HG03066 (cell line): ENCODE measurements at regions not wholly inside any gene's neighbourhood (a gene's known extent, or its start where the extent isn't known, plus 50 kb on each side); places are given as distances from the start of the nearest gene placed in this dataset.

Experiments used
- ATAC-seq: cut with Tn5 transposase; IDR thresholded peaks from one replicate; pipeline ENCODE4 v1.9.1; 2021; ENCODE audit warnings: low read depth; ENCODE audit not compliant: unreplicated experiment

DNA sequence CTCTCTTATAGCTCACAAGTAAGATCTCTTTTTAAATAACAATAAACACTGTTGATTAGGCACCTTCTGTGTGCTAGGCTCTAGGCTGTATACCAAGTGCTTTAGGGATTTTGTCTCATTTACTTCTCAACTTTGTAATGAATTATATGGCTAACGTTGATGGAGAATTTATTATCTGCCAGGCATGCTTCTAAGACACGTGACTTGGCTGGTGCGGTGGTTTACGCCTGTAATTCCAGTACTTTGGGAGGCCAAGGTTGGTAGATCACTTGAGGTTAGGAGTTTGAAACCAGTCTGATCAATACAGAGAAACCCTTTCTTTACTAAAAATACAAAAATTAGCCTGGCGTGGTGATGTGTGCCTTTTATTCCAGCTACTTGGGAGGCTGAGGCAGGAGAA, 1202.8 kb upstream of the TMEM132C start:
- no peak for ATAC-seq

- ATAC-seq: no peak
Observed at GRCh38 chr12:127065595-127065994, 1201.4 kb upstream of the TMEM132C start.

- no peak for ATAC-seq
Observed at GRCh38 chr12:127070515-127071157, 1196.3 kb upstream of the TMEM132C start.

- ATAC-seq: no peak
Observed at GRCh38 chr12:127074161-127074560, 1192.8 kb upstream of the TMEM132C start.

- ATAC-seq: no peak
Observed at GRCh38 chr12:127075981-127076380, 1191.0 kb upstream of the TMEM132C start.

- no peak for ATAC-seq
Observed at GRCh38 chr12:127077262-127078045, 1189.5 kb upstream of the TMEM132C start.

GRCh38 chr12:127078577-127079350, 1188.2 kb upstream of the TMEM132C start:
- ATAC-seq: no peak

GRCh38 chr12:127079636-127080035, 1187.3 kb upstream of the TMEM132C start:
- no peak for ATAC-seq

DNA sequence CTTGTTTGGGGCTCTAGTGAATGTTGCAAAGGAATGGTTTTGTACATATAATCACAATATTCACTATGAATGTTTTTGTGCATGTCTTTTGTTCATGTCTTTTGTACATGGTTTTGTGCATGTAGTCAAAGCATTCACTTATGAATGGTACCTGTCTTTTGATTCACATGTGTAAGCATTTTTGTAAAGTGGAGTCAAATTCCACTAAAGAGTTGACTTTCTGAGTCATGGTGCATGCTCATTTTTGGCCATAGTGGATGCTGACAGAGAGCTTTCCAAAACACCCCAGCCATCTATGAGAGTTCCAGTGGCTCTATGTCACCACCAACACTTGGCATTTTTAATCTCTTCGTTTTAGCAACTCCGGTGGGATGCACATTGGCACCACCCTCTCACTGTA, 1185.9 kb upstream of the TMEM132C start:
- no peak for ATAC-seq

DNA sequence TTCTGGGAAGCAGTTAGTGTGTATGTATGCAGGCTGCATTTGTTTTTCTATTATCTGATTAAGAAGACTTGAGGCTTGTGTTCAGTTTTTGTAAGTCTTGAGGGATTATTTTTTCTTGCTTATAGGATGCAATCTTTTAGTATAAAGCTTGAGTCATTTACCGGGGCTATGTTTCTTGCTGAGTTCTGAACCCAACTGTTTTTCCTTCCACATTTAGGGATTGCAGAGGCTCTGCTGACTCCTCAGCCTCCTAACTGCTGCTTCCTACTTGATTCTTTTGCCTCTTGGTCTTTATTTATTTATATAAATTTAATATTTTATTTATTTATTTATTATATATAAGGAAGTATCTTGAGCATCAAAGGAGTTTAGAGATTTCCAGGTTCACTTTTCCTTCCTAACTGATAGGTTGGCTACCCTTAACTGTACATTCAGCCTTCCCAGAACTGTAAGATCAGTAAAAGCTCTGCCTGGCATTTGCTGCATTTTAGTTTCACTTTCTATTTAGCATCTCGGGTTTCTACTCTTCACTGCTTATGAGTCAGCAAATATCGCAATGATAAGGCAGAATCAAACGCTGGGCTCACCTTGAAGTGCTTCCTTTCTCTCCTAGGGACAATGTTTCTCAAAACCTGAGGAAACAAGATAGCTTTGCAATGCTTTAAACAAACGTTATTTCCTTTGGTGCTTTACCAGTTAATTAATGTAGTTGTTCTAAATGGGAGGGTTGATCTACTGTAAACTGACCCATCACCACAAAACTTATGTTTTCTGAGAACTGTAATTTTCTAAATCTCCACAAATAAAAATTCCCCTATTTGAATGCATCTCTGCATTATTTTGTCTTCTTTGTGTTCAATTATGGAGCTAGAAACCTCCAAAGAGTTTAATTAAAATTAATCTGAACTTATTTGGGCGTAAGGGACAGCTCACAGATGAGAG, 1183.7 kb upstream of the TMEM132C start:
- peak; percentile 95 for ATAC-seq

- ATAC-seq: no peak
Observed at GRCh38 chr12:127101076-127101475, 1165.9 kb upstream of the TMEM132C start.

- no peak for ATAC-seq
Observed at GRCh38 chr12:127106041-127106440, 1160.9 kb upstream of the TMEM132C start.

- ATAC-seq: no peak
Observed at GRCh38 chr12:127106697-127107096, 1160.3 kb upstream of the TMEM132C start.

DNA sequence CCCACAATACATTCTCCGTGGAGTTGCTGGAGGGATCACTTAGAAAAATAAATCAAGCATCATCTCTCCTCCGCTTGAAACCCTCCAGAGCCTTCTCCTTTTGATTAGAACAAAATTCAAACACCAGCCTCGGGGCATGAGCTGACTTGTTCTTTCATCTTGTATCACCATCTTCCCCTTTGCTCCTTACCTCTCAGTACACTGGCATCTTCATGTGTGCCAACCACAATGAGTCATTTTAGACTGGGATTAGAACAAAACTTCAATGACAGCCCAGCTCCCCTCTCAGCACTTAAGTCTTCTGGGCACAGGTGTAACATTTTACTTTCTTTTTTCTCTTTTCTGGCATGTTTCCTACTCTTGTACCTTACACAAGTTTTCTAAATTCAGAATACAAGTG, 1159.2 kb upstream of the TMEM132C start:
- no peak for ATAC-seq

DNA sequence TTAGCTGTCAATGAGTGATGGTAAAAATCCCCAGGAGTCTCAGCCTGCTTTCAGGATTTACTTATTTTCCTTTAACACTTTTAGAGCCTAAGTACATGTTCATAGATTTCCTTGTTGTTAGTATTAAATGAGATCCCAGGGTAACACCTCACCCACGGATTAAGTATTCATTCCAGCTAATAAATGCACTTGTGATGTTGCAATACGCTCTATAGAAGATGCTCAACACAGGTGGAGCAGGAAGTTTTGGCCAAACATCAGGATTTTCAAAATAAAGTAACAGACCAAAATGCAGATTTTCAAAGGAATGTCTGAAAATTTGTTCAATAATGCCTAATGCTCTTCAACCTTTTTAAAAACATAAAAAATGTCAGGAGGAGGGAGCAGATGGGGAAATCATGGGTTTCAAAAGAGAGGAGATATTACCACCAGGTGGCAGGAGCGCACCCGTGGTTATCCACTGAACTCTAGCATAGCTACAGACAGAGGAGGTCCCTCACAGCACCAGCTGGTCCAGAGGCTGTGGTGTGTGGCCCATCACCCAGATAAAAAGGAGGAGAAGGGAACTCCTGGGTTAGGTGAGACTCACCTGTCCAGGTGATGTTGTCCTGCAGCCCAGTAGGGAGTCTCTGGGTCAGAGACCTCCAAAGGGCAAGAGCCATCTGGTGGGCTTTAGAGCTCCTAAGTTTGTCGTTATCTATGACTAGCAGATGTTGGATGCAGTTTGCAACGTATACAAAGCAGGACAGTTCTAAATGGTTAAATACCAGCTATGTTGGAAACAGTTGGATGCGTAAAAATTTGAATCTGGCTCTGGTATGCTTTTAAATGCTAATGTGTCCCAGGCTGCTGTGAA, 1158.4 kb upstream of the TMEM132C start:
- peak; percentile 86 for ATAC-seq

GRCh38 chr12:127113945-127114344, 1153.0 kb upstream of the TMEM132C start:
- ATAC-seq: no peak

- no peak for ATAC-seq
Observed at GRCh38 chr12:127115468-127116035, 1151.4 kb upstream of the TMEM132C start.

DNA sequence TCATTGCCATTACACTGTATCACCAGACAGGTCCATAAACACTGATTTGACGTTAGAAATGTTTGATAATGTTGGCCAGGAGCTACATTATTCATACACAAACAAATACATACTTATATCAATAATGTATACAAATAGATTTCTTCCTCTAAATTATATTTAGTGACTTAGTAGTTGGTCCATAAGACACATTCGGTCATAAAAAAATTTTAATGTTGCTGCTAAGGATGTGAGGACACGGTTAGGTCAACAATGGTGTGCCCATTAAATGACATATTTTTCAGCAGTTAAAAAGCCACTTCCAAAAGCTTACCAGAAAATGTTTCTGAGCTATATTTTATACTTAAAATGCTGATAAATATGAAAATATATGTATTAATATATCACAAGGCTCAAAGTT, 1148.7 kb upstream of the TMEM132C start:
- no peak for ATAC-seq

DNA sequence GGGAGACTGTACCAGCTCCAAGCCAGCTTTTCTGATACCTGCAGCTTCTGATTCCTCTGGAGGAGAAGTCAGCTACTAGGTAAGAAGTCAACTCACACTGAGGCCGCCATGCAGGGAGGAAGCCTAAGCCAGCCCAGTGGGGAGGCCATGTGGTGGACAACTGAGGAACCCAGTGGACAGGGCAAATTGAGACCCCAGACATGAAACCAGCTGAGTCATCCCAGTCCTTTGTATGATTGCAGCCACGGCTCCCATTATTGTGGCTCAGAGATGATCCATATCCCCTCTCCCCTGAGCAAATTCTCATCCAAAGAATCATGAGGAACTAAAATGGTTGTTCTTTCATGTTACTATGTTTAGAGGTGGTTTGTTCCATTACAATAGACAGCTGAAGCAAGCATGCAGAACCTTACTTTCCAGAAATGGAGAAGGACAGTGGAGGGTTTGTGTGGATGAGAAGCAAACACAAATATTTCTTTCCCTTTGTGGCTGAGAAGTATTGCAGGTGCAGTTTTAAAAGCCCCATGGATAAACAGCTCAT, 1147.3 kb upstream of the TMEM132C start:
- ATAC-seq: no peak
